Neural progenitor cell (in vitro differentiated cells): ENCODE measurements at regions not wholly inside any gene's neighbourhood (a gene's known extent, or its start where the extent isn't known, plus 50 kb on each side); places are given as distances from the start of the nearest gene placed in this dataset.

ENCODE experiments used
- DNase-seq: peaks from one replicate; pipeline ENCODE4 v3.0.0-alpha.2; 2016; ENCODE audit warnings: low spot score
- H2AFZ ChIP-seq: fragments of 200-600 bp; sonication (generic); replicated peaks from 2 replicates; pipeline ENCODE4 v1.6.1; 2016; ENCODE audit warnings: antibody characterized with exemption
- H3F3A ChIP-seq: fragments of 200-600 bp; sonication (generic); 2 replicates; pipeline ENCODE4 v1.6.1; 2016; ENCODE audit warnings: antibody characterized with exemption, low read depth
- H3K27ac ChIP-seq: fragments of 200-600 bp; sonication (generic); 2 replicates; pipeline ENCODE4 v1.5.1; 2016; ENCODE audit warnings: mild to moderate bottlenecking
- H3K27me3 ChIP-seq: fragments of 200-600 bp; sonication (generic); 2 replicates; pipeline ENCODE4 v1.6.1; 2016; ENCODE audit warnings: mild to moderate bottlenecking, moderate library complexity
- H3K36me3 ChIP-seq: fragments of 200-600 bp; sonication (generic); 2 replicates; pipeline ENCODE4 v1.5.1; 2016
- H3K4me1 ChIP-seq: fragments of 200-600 bp; sonication (generic); 2 replicates; pipeline ENCODE4 v1.6.1; 2016; ENCODE audit warnings: mixed run types
- H3K4me2 ChIP-seq: fragments of 200-600 bp; sonication (generic); 2 replicates; pipeline ENCODE4 v1.6.1; 2016
- H3K4me3 ChIP-seq: fragments of 200-600 bp; sonication (generic); 2 replicates; pipeline ENCODE4 v1.5.1; 2016
- H3K79me2 ChIP-seq: fragments of 200-600 bp; sonication (generic); 2 replicates; pipeline ENCODE4 v1.6.1; 2016; ENCODE audit warnings: low read depth
- H3K9ac ChIP-seq: fragments of 200-600 bp; sonication (generic); 2 replicates; pipeline ENCODE4 v1.6.1; 2016
- H3K9me3 ChIP-seq: fragments of 200-600 bp; sonication (generic); 2 replicates; pipeline ENCODE4 v1.5.1; 2016; ENCODE audit warnings: low read depth
- H4K20me1 ChIP-seq: fragments of 200-600 bp; sonication (generic); 2 replicates; pipeline ENCODE4 v1.6.1; 2016; ENCODE audit warnings: low read depth
- H3K27ac Mint-ChIP-seq: 3 replicates; pipeline ENCODE4 v1.8.0; 2021; ENCODE audit warnings: mixed read lengths
- H3K27me3 Mint-ChIP-seq: 2 replicates; pipeline ENCODE4 v1.8.0; 2022; ENCODE audit warnings: low read depth, mild to moderate bottlenecking, inconsistent platforms, moderate library complexity, mixed read lengths; ENCODE audit not compliant: insufficient read depth
- H3K36me3 Mint-ChIP-seq: 3 replicates; pipeline ENCODE4 v1.8.0; 2021; ENCODE audit warnings: mixed read lengths
- H3K4me1 Mint-ChIP-seq: 3 replicates; pipeline ENCODE4 v1.8.0; 2021; ENCODE audit warnings: mixed read lengths
- H3K4me3 Mint-ChIP-seq: 3 replicates; pipeline ENCODE4 v1.8.0; 2021; ENCODE audit warnings: mild to moderate bottlenecking, moderate library complexity, mixed read lengths
- H3K9me3 Mint-ChIP-seq: 3 replicates; pipeline ENCODE4 v1.8.0; 2020; ENCODE audit warnings: mixed read lengths
- EZH2 ChIP-seq: fragments of 200-600 bp; sonication (generic); IDR thresholded peaks from 2 replicates; pipeline ENCODE4 v1.6.1; 2017; ENCODE audit warnings: antibody characterized with exemption, mild to moderate bottlenecking, moderate library complexity
- EZH2phosphoT487 ChIP-seq: fragments of 200-600 bp; sonication (generic); IDR thresholded peaks from 2 replicates; pipeline ENCODE4 v1.6.1; 2017; ENCODE audit warnings: antibody characterized with exemption
- TF ChIP-seq, protein P1 (sequence below): fragments of 200-600 bp; sonication (generic); IDR thresholded peaks from 2 replicates; pipeline ENCODE4 v1.5.1; 2017; ENCODE audit warnings: antibody characterized with exemption, mild to moderate bottlenecking

DNA sequence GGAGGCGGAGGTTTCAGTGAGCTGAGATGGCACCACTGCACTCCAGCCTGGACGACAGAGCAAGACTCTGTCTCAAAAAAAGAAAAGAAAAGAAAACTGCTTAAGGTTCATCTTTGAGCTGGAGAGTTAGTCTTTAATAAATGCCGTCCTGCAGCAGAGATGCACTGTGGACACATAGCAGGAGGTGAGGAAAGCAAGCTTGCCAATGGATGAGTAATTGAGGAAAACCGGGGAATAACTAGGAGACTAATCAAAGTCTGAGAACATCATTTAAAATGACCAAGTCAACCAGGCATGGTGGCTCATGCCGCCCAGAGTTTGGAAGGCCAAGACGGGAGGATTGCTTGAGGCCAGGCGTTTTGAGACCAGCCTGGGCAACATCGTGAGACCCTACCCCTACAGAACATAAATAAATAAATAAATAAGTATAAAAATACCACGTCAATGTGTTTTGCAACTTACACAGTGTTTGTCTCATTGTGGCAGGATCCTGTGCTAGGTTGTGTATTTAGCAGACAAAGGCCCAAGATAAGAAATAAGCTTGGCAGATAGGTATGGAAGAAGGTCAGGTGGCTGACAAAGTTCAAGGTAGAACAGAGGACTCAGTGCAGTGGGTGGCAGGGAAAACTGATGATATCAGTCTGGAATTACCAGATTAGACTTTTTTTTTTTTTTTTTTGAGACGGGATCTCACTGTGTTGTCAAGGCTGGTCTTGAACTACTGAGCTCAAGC, 115.7 kb upstream of the KMT2C start:
- H3K27ac ChIP-seq = no peak overlapping the region
- no peak overlapping the region for H3K4me3 ChIP-seq
- H3K36me3 ChIP-seq = no peaks in the 10 kb centered on the region
- H3K27me3 Mint-ChIP-seq = peaks cover 9% of the 10 kb centered on the region
- no peaks in the 10 kb centered on the region for H3K27me3 ChIP-seq
- peaks cover 3% of the 10 kb centered on the region for H3K4me1 Mint-ChIP-seq
- no peaks in the 10 kb centered on the region for H3K9me3 ChIP-seq
- no peak overlapping the region for H3K4me2 ChIP-seq
- H3K9ac ChIP-seq = no peak overlapping the region
- no peaks in the 10 kb centered on the region for H4K20me1 ChIP-seq
- TF ChIP-seq EZH2 (no peak), EZH2phosphoT487 (no peak)
- TF ChIP-seq, protein P1, sequence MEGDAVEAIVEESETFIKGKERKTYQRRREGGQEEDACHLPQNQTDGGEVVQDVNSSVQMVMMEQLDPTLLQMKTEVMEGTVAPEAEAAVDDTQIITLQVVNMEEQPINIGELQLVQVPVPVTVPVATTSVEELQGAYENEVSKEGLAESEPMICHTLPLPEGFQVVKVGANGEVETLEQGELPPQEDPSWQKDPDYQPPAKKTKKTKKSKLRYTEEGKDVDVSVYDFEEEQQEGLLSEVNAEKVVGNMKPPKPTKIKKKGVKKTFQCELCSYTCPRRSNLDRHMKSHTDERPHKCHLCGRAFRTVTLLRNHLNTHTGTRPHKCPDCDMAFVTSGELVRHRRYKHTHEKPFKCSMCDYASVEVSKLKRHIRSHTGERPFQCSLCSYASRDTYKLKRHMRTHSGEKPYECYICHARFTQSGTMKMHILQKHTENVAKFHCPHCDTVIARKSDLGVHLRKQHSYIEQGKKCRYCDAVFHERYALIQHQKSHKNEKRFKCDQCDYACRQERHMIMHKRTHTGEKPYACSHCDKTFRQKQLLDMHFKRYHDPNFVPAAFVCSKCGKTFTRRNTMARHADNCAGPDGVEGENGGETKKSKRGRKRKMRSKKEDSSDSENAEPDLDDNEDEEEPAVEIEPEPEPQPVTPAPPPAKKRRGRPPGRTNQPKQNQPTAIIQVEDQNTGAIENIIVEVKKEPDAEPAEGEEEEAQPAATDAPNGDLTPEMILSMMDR = no peak
- DNase-seq = no peak
- no peaks in the 10 kb centered on the region for H3K4me1 ChIP-seq
- H3K4me3 Mint-ChIP-seq = no peak overlapping the region
- no peaks in the 10 kb centered on the region for H3K9me3 Mint-ChIP-seq
- H2AFZ ChIP-seq = no peak overlapping the region
- no peaks in the 10 kb centered on the region for H3K79me2 ChIP-seq
- no peaks in the 10 kb centered on the region for H3F3A ChIP-seq
- no peak overlapping the region for H3K27ac Mint-ChIP-seq
- no peaks in the 10 kb centered on the region for H3K36me3 Mint-ChIP-seq

DNA sequence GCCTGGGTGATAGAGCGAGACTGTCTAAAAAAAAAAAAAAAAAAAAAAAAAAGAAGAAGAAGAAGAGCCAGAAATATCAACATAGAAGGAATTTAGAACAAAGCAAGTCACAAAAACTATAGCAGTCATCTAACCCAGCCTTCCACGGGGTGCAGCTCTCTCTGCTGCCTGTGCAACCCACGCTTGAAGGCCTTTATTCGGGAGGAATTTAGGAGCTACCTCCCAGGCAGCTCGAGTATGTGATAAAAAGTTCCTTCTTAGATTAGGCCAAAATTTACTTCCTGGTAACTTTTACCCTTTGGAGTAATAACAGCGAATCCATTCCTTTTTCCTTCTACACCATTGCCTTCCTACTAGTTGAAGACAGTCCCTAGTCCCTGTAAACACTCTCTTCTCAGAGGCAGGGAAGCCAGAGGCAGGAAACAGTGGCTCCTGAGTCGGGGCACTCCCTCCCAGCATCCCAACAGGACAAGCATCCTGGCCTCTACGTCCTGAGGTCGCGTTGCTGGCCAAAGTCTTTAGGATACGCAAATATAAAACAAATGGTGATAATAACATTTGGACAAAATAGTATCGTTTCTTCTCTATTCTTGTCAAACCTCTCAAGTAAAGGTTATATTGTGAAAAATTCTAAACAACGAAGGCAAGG, 109.3 kb upstream of the KMT2C start:
- no peaks in the 10 kb centered on the region for H3K9me3 Mint-ChIP-seq
- peaks cover 2% of the 10 kb centered on the region for H3K27me3 Mint-ChIP-seq

DNA sequence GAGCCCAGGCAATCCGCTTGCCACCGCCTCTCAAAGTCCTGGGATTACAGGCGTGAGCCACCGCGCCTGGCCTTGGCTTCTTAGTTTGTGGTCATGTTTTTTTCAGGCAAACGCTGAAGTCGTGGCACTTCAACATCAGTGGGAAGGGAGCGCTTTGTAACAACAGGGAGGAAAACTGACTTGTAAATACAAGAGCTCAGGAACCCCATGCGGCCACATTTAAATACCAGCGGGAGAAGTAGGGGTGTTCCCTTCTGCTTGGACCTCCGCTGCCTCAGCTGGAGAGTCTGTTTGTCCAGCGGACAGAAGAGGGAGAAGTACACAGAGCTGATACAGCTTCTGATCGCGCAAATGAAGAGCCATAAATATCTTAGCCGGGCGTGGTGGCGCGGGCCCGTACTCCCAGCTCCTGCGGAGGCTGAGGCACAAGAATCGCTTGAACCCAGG, 108.7 kb upstream of the KMT2C start:
- H3K27me3 ChIP-seq = no peaks in the 10 kb centered on the region
- Mint-ChIP-seq H3K36me3 (no peaks in the 10 kb centered on the region), H3K9me3 (no peaks in the 10 kb centered on the region), H3K27ac (no peak overlapping the region), H3K4me3 (no peak overlapping the region), H3K4me1 (peaks cover 17% of the 10 kb centered on the region), H3K27me3 (peaks cover 2% of the 10 kb centered on the region)
- peak overlapping the region; percentile 81 for H2AFZ ChIP-seq
- H3K4me3 ChIP-seq = no peak overlapping the region
- H3K9ac ChIP-seq = no peak overlapping the region
- TF ChIP-seq, protein P1 = no peak
- TF ChIP-seq EZH2phosphoT487 (no peak), EZH2 (no peak)
- peaks cover 35% of the 10 kb centered on the region for H3F3A ChIP-seq
- H3K9me3 ChIP-seq = no peaks in the 10 kb centered on the region
- no peaks in the 10 kb centered on the region for H3K4me1 ChIP-seq
- H3K79me2 ChIP-seq = no peaks in the 10 kb centered on the region
- no peaks in the 10 kb centered on the region for H4K20me1 ChIP-seq
- H3K4me2 ChIP-seq = peak overlapping the region; percentile 52
- DNase-seq = peak; percentile 20
- no peak overlapping the region for H3K27ac ChIP-seq
- no peaks in the 10 kb centered on the region for H3K36me3 ChIP-seq

More for the DNA sequence above, 109.3 kb upstream of the KMT2C start:
- no peak for DNase-seq
- H3K27ac ChIP-seq = no peak overlapping the region
- peak overlapping the region; percentile 52 for H3K4me2 ChIP-seq
- no peaks in the 10 kb centered on the region for H3K4me1 ChIP-seq
- H2AFZ ChIP-seq = peak overlapping the region; percentile 81
- Mint-ChIP-seq H3K27ac (no peak overlapping the region), H3K4me3 (no peak overlapping the region), H3K4me1 (peaks cover 17% of the 10 kb centered on the region), H3K36me3 (no peaks in the 10 kb centered on the region)
- H3K4me3 ChIP-seq = no peak overlapping the region
- H3K27me3 ChIP-seq = no peaks in the 10 kb centered on the region
- H4K20me1 ChIP-seq = no peaks in the 10 kb centered on the region
- no peaks in the 10 kb centered on the region for H3K36me3 ChIP-seq
- H3K9ac ChIP-seq = no peak overlapping the region
- TF ChIP-seq EZH2 = no peak
- TF ChIP-seq, protein P1 = no peak
- TF ChIP-seq EZH2phosphoT487 = no peak
- no peaks in the 10 kb centered on the region for H3K79me2 ChIP-seq
- no peaks in the 10 kb centered on the region for H3K9me3 ChIP-seq
- H3F3A ChIP-seq = peaks cover 35% of the 10 kb centered on the region
